ENCODE measurements at regions not wholly inside any gene's neighbourhood (a gene's known extent, or its start where the extent isn't known, plus 50 kb on each side); places are given as distances from the start of the nearest gene placed in this dataset.

DNA sequence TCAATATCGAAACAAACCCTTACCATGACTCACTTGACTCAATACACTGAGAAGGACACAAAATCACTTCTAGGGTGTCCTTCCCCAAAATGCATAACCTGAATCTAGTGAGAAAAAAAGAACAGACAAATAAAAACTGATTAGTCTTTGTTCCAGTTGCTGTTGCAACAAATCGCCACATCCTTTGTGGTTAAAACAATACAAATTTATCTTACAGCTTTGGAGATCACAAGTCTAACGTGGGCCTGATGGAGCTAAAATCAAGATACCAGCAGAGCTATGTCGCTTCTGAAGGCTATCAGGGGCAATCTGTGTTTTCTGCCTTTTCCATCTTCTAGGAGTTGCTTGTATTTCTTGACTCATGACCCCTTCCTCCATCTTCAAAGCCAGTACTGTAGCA lies 541.7 kb downstream of the KCNJ3 start:
- TF ChIP-seq, protein P1, sequence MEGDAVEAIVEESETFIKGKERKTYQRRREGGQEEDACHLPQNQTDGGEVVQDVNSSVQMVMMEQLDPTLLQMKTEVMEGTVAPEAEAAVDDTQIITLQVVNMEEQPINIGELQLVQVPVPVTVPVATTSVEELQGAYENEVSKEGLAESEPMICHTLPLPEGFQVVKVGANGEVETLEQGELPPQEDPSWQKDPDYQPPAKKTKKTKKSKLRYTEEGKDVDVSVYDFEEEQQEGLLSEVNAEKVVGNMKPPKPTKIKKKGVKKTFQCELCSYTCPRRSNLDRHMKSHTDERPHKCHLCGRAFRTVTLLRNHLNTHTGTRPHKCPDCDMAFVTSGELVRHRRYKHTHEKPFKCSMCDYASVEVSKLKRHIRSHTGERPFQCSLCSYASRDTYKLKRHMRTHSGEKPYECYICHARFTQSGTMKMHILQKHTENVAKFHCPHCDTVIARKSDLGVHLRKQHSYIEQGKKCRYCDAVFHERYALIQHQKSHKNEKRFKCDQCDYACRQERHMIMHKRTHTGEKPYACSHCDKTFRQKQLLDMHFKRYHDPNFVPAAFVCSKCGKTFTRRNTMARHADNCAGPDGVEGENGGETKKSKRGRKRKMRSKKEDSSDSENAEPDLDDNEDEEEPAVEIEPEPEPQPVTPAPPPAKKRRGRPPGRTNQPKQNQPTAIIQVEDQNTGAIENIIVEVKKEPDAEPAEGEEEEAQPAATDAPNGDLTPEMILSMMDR (IDR thresholded peaks at IDR 0.05; ENCODE audit: insufficient read depth, low read depth, low read length), result no peak
- no peak for TF ChIP-seq EZH2 (IDR thresholded peaks at IDR 0.05; ENCODE audit: insufficient read depth, low read length)

All from astrocyte (in vitro differentiated cells and primary cell).